ENCODE measurements at regions not wholly inside any gene's neighbourhood (a gene's known extent, or its start where the extent isn't known, plus 50 kb on each side); places are given as distances from the start of the nearest gene placed in this dataset.
"Not testable (repeated sequence)": the region's sequence is repeated elsewhere in the genome, so short reads cannot be mapped to it uniquely, and the experiment has no call there.

- Histone ChIP-seq H3K27me3 (no peaks in the 10 kb centered on the region), H3K36me3 (no peaks in the 10 kb centered on the region), H3K4me1 (no peaks in the 10 kb centered on the region), H3K27ac (no peak overlapping the region), H3K4me3 (no peak overlapping the region), H3K9me3 (no peaks in the 10 kb centered on the region)
- DNase-seq (ENCODE audit: low spot score in 2 of 2) = no peak
- TF ChIP-seq CTCF (IDR thresholded peaks at IDR 0.05) = no peak
- no peak for TF ChIP-seq POLR2A (IDR thresholded peaks at IDR 0.05)
- no peak for TF ChIP-seq POLR2AphosphoS5 (IDR thresholded peaks at IDR 0.05)
- WGBS = 65% methylated on average over 3 of the region's 3 CpGs
Measured at GRCh38 chr10:64873088-64873487, 1351.9 kb downstream of the REEP3 start.

GRCh38 chr10:64873959-64874358 lies 1352.8 kb downstream of the REEP3 start:
- no peak overlapping the region for H3K27ac ChIP-seq
- H3K9me3 ChIP-seq = no peaks in the 10 kb centered on the region
- DNase-seq (ENCODE audit: low spot score in 2 of 2) = no peak
- TF ChIP-seq POLR2AphosphoS5 (IDR thresholded peaks at IDR 0.05) = no peak
- no peak for TF ChIP-seq CTCF (IDR thresholded peaks at IDR 0.05)
- no peak for TF ChIP-seq POLR2A (IDR thresholded peaks at IDR 0.05)
- no peak for TF ChIP-seq EP300 (IDR thresholded peaks at IDR 0.05)
- no peaks in the 10 kb centered on the region for H3K27me3 ChIP-seq
- H3K36me3 ChIP-seq = no peaks in the 10 kb centered on the region
- no peaks in the 10 kb centered on the region for H3K4me1 ChIP-seq
- WGBS = 73% methylated on average over 2 of the region's 2 CpGs
- H3K4me3 ChIP-seq = no peak overlapping the region

- Histone ChIP-seq H3K27ac (no peak overlapping the region), H3K4me1 (no peaks in the 10 kb centered on the region), H3K27me3 (no peaks in the 10 kb centered on the region), H3K9me3 (peaks cover 3% of the 10 kb centered on the region), H3K4me3 (no peak overlapping the region), H3K36me3 (no peaks in the 10 kb centered on the region)
- TF ChIP-seq CTCF (IDR thresholded peaks at IDR 0.05) = no peak
- no peak for TF ChIP-seq POLR2A (IDR thresholded peaks at IDR 0.05)
- no peak for TF ChIP-seq EP300 (IDR thresholded peaks at IDR 0.05)
- TF ChIP-seq POLR2AphosphoS5 (IDR thresholded peaks at IDR 0.05) = no peak
- WGBS = 83% methylated on average over 3 of the region's 3 CpGs
- no peak for DNase-seq (ENCODE audit: low spot score in 2 of 2)
Measured at GRCh38 chr10:64880546-64880945, 1359.3 kb downstream of the REEP3 start.

GRCh38 chr10:64881257-64881656 lies 1360.1 kb downstream of the REEP3 start:
- Histone ChIP-seq H3K9me3 (peaks cover 3% of the 10 kb centered on the region), H3K36me3 (no peaks in the 10 kb centered on the region), H3K4me3 (no peak overlapping the region), H3K27ac (no peak overlapping the region), H3K27me3 (no peaks in the 10 kb centered on the region), H3K4me1 (no peaks in the 10 kb centered on the region)
- DNase-seq (ENCODE audit: low spot score in 2 of 2) = no peak
- TF ChIP-seq CTCF (IDR thresholded peaks at IDR 0.05) (no peak), EP300 (IDR thresholded peaks at IDR 0.05) (no peak)

GRCh38 chr10:64896582-64896981 lies 1375.4 kb downstream of the REEP3 start:
- Histone ChIP-seq H3K36me3 (no peaks in the 10 kb centered on the region), H3K4me3 (no peak overlapping the region), H3K4me1 (no peaks in the 10 kb centered on the region), H3K9me3 (peaks cover 10% of the 10 kb centered on the region), H3K27me3 (no peaks in the 10 kb centered on the region), H3K27ac (no peak overlapping the region)
- WGBS = 89% methylated on average over 1 of the region's 1 CpG
- TF ChIP-seq POLR2A (IDR thresholded peaks at IDR 0.05) (no peak), EP300 (IDR thresholded peaks at IDR 0.05) (no peak)
- DNase-seq (ENCODE audit: low spot score in 2 of 2) = no peak

- not testable (repeated sequence) for H3K9me3 ChIP-seq; H3K36me3 ChIP-seq; H3K27ac ChIP-seq; H3K27me3 ChIP-seq; H3K4me3 ChIP-seq; H3K4me1 ChIP-seq; DNase-seq (ENCODE audit: low spot score in 2 of 2)
- WGBS = 51% methylated on average over 2 of the region's 2 CpGs
Measured at GRCh38 chr10:64906311-64906710, 1385.1 kb downstream of the REEP3 start.

- not testable (repeated sequence) for DNase-seq (ENCODE audit: low spot score in 2 of 2); H3K27ac ChIP-seq; H3K9me3 ChIP-seq; H3K4me3 ChIP-seq; H3K36me3 ChIP-seq; H3K27me3 ChIP-seq; H3K4me1 ChIP-seq
- 74% methylated on average over 20 of the region's 21 CpGs for WGBS
Measured at GRCh38 chr10:64924306-64924705, 1403.1 kb downstream of the REEP3 start.
